ENCODE measurements at regions not wholly inside any gene's neighbourhood (a gene's known extent, or its start where the extent isn't known, plus 50 kb on each side); places are given as distances from the start of the nearest gene placed in this dataset.
"Not testable (repeated sequence)": the region's sequence is repeated elsewhere in the genome, so short reads cannot be mapped to it uniquely, and the experiment has no call there.

DNA sequence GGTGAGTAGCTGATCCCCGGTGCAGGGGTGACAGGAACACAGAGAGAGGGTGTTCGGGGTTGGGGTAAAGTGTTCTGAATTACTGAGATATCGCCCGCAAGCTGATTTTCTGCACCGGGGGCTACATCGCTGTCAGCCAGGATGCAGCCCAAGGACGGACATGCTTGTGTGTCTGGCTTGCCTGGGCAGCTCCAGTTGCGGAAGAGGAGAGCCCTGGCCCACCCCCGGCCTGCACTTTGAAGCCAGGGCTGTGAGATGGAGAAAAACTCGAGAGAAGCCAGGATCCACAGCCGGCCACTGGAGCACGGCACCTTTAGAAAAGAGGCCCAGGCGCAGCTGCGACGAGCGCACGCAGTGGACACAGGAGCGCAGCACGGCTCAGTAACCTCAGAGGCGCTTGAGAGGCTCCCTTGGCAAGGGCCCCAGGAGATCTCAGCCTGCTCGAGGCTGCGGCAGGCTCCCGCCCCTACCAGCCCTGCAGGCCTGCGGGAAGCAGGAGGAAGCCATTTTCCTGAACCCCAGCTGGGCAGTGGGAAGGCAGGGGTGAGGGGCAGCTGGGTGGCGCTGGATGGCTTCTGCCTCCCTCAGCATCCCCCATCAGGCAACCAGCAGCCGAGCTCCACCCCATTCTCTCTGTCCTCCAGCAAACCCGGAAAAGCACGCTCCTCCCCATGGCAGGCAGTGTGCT lies 59.2 kb downstream of the C9orf50 start:
- in situ Hi-C loops (cut with HindIII; ENCODE audit: low pct_unique_long_range_greater_than_20kb, low sequenced_read_pairs) = no loop called here

DNA sequence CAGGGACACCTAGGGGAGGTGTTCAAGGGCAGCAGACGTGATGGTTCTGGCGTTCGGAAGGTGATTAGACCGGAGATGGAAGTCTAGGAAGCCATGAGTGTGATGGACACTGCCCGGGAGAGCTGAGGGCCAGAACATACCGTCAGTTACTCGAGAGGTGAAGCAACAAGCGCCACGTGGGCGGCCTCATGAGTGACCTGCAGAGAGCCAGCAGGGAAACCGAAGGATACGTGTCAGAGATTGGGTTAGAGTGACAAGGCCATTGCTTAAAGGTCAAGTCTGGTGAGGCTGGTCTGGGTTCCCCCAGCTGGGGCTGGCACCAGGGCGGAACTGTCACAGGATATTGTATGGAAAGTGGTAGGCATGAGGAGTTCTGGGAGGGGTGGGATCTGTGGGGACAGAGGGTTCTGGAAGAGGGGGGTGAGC lies 60.0 kb downstream of the C9orf50 start:
- in situ Hi-C loops (cut with HindIII; ENCODE audit: low pct_unique_long_range_greater_than_20kb, low sequenced_read_pairs) = no loop called here

More for the DNA sequence above, 59.2 kb downstream of the C9orf50 start:
- DNase-seq (ENCODE audit: low read depth) = peak; percentile 56

DNA sequence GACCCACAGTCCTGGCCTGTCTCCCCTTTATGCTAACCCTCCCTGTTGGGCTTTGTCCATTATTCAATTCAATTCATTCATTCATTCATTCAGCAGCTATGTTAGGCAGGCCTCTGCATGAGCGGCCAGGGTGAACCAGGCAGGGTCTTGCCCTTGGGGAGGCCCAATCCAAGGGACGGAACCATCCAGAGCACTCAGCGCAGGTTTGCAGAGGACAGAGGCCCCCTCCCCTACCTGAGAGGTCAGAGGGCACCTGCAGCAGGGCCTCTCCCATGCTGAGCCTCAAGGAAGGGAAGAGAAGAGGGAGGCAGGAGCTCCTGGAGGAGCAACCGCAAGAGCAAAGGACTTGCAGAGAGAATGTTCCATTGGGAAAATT lies 61.4 kb downstream of the C9orf50 start:
- DNase-seq (ENCODE audit: low read depth) = no peak
- in situ Hi-C loops (cut with HindIII; ENCODE audit: low pct_unique_long_range_greater_than_20kb, low sequenced_read_pairs) = no loop called here

More for the DNA sequence above, 60.0 kb downstream of the C9orf50 start:
- DNase-seq (ENCODE audit: low read depth) = no peak

DNA sequence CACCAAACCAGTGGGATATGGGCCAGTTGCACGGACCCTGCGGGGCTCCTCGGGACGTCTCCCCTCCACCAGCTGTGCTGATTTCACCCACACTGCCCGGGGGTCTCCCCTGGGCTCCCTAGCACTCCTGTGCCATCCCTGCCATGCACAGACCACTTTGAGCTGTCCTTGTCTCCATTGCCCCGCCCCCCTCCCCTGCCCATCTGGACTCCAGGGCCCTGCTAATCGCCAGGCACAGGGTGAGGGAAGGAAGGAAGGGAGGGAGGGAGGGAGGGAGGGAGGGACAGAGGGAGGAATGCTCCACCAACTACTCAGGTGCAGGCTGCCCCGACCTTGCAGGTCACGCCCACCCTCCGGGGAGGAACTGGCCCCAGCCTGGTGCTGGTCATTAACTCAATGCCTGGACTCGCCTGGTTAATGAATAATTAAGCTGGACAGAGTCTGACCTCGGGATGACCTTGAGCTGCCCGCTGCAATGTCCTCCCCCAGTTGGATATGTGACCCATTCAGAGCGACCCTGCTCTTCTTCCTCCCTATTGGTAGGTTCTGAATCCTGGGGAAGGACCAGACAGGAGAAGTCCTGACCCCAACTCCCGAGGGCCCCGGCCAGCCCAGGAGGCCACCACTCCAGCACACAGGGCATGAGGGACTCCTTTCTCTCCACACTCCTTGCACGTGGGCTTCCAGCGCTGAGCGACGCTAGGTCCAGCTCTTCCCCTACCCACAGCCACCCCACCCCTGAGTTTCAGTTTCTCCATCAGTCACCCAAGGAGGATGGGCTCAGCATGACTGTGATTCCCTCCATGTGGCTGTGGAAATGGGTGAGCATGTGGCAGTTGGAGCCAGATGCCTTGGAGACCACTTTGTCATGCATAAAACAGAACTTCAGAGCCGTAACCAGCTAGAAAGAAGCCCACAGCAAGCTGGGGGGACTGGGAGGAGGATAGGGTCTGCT lies 62.1 kb downstream of the C9orf50 start:
- in situ Hi-C loops (cut with HindIII; ENCODE audit: low pct_unique_long_range_greater_than_20kb, low sequenced_read_pairs) = no loop called here
- DNase-seq (ENCODE audit: low read depth) = peak; percentile 86

DNA sequence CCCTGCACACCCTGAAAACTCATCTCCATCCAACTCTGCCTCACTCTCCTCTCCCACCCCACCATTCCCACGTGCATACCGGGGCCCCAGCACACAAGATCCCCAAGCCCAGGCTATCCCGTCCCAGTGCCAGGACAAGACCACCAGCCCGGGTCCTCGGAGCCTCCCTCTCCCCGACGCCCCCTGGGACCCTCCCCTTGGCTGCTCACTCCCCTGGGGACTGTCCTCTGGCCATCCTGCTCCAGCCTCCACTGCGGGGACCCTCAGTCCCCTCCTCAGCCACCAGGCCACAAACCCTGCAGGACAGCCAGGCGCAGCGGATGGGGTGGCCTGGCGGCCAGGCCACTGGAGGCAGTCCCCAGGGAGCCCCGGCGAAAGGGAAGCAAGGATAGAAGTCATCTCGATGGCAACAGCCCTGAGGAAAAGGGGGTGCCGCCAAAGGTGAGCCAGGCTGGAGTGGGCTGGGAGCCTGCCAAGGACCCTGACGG lies 62.8 kb downstream of the C9orf50 start:
- no peak for DNase-seq (ENCODE audit: low read depth)
- in situ Hi-C loops (cut with HindIII; ENCODE audit: low pct_unique_long_range_greater_than_20kb, low sequenced_read_pairs) = no loop called here

DNA sequence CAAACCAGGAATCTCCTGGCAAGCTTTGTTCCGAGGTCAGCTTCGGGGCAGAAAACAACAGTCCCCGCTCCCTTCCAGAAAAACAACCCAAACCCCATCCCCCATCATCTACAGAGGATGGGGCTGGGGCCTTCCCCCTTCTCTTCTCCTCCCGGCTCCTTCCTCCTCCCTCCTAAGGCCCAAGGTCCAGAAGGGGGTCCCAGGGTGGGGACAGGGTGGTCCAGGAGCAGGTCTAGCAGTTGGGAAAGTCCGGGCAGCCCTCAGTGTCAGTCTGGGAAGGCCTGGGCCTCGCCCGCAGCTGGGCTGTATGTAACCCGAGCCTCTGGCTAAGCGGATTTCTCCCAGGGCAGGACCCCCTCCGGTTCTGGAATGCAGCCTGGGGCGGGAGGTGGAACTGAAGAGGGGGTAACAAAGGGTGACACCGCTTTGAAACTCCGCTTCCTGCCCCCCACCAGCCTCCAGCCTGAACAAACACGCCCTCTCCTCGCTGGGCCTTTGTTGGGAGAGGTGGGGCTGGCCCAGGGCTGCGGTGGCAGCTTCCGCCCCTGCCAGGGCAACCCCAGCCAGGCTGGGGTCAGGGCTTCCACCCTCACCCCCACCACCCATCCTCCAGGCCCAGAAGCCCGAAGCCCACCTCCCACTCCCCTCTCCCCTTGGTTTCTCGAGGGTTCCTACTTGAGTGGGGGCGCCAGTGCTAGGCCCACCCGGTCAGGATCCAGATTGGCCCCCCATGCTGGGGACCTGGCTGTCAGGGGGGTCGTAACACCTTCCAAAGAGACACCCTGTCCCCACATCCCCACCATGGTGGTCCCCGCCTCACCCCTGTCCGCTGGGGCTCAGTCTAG lies 63.5 kb downstream of the C9orf50 start:
- DNase-seq (ENCODE audit: low read depth) = peak; percentile 72
- in situ Hi-C loops (cut with HindIII; ENCODE audit: low pct_unique_long_range_greater_than_20kb, low sequenced_read_pairs) = no loop called here

DNA sequence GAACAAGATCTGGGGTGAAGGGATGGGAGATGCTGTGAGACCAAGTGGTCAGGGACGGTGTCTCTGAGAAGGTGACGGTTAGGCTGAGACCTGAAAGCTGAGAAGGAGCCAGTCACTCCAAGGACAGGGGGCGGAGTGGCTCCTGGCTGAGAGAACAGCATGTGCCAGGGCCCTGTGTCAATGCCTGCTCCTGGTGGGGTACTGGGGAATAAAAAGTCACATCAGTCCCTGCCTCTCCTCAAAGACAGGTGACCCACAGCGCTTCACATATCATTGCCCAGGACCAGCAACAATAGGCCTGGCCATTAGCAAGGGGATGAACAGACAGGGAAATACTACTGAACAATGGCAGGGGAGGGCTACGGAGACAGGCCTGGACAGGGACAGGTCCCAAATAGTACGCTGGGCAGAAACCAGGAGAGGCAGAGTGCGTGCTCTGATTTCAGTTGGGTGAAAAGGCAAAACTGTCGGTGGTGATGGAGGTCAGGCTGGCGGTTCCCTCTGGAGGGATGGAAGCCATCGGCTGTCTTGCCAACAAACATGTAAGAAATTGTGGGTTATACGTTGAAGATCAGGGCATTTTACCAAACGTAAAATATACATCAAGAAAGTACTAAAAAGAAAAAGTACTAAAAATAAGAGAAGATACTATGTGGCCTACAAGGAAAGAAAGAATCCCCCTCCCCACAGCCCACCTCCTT lies 64.3 kb downstream of the C9orf50 start:
- DNase-seq (ENCODE audit: low read depth) = no peak
- in situ Hi-C loops (cut with HindIII; ENCODE audit: low pct_unique_long_range_greater_than_20kb, low sequenced_read_pairs) = no loop called here

DNA sequence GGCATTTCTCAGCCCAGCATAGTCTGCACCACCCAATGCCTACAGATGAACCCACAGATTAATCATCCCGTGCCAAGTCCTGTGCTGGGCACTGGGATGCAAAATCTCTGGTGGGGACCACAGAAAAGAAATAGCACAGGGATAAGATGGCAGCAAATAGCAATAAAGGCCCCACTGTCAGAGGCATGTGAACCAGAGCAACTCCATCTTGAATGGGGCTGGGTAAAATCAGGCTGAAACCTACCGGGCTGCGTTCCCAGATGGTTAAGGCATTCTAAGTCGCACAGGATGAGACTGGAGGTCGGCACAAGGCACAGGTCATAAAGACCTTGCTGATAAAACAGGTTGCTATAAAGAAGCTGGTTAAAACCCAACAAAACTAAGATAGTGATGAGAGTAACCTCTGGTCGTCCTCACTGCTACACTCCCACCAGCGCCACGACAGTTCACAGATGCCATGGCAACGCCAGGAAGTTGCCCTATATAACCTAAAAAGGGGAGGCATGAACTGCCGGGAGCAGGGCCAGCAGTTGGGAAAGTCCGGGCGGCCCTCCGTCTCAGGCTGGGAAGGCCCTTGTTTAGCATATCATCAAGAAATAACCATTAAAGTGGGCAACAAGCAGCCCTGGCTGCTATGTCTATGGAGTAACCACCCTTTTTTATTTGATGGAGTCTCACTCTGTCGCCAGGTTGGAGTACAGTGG lies 65.2 kb downstream of the C9orf50 start:
- in situ Hi-C loops (cut with HindIII; ENCODE audit: low pct_unique_long_range_greater_than_20kb, low sequenced_read_pairs) = no loop called here

DNA sequence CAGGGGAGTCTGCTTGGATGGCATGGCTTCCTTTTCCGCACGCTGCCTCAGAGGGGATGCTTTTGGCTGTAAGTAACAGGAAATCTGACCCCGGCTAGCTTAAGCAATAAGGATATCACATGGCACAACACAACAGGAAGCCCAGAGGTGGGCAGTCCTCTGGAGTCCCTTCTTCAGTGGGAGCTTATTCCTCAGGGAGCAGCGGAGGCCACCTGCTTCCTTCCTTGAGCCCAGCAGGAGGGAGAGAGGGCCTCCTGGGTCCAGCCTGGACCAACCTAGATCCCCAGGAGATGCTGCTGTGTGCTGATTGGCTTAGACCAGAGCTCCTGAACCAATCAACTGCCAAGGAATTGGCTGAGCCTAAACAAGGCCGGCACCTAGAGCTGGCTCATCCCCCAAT lies 66.3 kb downstream of the C9orf50 start:
- in situ Hi-C loops (cut with HindIII; ENCODE audit: low pct_unique_long_range_greater_than_20kb, low sequenced_read_pairs) = no loop called here
- DNase-seq (ENCODE audit: low read depth) = no peak

More for the DNA sequence above, 65.2 kb downstream of the C9orf50 start:
- DNase-seq (ENCODE audit: low read depth) = no peak

DNA sequence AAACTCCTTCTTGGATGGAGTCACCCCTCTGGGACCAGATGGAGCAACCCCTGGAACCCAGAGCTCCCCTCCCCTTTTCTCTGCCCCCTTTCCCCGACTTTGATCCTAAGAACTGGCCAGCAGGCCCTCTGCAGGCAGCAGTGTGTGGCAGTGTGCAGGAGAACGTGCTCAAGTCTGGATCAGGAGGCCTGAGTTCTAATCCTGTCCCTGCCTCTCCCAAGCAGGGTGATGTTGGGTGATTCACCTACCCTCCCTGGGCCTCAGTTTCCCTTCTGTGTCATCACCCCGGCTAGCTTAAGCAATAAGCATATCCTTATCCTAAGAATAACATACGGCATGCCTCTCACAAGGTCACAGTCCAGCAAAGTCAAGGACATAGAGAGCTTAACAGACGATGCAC lies 67.6 kb downstream of the C9orf50 start:
- in situ Hi-C loops (cut with HindIII; ENCODE audit: low pct_unique_long_range_greater_than_20kb, low sequenced_read_pairs) = no loop called here

DNA sequence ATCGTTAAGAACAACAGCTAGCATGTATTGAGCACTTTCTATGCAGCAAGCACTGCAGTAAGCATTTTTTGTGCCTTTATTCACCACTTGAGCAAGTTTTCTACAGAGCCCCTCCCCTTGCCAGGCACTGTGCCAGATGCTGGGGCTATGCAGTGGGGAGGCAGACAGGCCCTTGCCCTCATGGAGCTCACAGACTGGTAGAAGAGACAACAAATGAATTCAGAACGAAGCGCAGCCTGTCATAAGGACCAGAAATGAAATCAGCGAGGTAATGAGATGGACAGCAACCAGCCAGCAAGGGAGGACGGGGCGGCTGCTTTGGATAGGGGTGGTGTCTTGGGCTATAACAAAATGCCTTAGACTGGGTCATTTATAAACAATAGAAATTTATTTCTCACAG lies 68.8 kb downstream of the C9orf50 start:
- DNase-seq (ENCODE audit: low read depth) = no peak

More for the DNA sequence above, 67.6 kb downstream of the C9orf50 start:
- DNase-seq (ENCODE audit: low read depth) = no peak

DNA sequence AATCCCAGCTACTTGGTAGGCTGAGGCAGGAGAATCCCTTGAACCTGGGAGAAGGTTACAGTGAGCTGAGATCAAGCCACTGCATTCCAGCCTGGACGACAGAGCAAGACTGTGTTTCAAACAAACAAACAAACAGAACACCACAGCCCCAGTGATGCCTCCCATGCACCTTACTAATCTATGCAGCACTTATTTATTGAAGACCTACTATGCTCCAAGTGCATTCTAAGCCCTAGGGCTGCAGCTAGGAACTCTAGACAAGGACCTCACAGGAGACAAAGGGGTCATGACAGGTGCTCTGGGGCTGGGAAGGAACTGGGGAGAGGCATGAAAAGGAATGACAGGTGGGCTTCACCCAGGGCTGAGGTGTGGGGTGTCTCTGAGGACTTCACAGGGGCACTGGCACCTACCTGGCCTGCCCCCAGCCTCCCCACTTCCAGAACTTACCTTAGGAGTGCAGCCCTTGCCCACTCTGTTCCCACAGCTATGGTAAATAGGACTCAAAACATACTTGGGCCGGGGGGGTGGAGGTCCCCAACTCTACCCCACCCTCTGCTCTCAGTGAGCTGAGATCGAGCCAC lies 69.4 kb downstream of the C9orf50 start:
- DNase-seq (ENCODE audit: low read depth) = no peak
- in situ Hi-C loops (cut with HindIII; ENCODE audit: low pct_unique_long_range_greater_than_20kb, low sequenced_read_pairs) = no loop called here

More for the DNA sequence above, 68.8 kb downstream of the C9orf50 start:
- in situ Hi-C loops (cut with HindIII; ENCODE audit: low pct_unique_long_range_greater_than_20kb, low sequenced_read_pairs) = no loop called here

DNA sequence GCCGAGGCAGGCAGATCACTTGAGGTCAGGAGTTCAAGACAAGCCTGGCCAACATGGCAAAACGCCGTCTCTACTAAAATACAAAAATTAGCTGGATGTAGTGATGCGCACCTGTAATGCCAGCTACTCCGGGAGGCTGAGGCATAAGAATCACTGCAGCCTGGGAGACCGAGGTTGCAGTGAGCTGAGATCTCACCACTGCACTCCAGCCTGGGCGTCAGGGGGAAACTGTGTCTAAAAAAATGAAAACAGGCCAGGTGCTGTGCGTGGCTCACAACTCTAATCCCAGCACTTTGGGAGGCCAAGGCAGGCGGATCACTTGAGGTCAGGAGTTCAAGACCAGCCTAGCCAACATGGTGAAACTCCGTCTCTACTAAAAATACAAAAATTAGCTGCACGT lies 69.9 kb downstream of the C9orf50 start:
- in situ Hi-C loops (cut with HindIII; ENCODE audit: low pct_unique_long_range_greater_than_20kb, low sequenced_read_pairs); DNase-seq (ENCODE audit: low read depth): not testable (repeated sequence)

DNA sequence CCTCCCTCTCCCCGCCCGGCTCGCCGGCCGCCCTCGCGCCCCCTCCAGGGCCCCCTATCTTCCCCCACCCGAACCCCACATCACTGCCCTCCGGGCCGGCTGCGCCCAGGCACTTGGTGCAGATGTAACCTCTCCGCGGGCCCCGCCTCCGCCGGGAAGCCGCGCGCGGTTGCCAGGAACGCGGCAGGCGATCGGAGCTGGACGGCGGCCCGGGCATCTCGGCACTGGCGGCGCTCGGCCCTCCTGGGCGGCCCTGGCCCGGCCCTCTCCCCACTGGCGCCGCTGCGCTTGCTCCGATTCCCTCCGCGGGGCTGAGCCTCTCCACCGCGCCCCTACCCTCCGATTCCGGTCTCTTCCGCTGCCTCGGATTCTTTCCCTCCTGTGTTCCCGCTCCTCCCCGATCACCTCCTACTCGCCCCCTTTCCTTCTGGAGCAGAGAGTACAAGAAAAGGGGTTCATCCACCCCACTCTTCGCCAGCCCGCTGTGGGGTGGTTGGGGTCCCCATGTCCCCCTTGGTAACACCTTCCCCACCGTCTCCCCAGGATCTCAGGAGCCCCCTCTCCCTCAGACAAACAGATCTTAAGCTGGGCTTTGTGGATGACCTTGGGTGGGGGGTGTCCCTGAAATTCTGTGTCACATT lies 70.6 kb downstream of the C9orf50 start:
- in situ Hi-C loops (cut with HindIII; ENCODE audit: low pct_unique_long_range_greater_than_20kb, low sequenced_read_pairs) = no loop called here
- DNase-seq (ENCODE audit: low read depth) = no peak

DNA sequence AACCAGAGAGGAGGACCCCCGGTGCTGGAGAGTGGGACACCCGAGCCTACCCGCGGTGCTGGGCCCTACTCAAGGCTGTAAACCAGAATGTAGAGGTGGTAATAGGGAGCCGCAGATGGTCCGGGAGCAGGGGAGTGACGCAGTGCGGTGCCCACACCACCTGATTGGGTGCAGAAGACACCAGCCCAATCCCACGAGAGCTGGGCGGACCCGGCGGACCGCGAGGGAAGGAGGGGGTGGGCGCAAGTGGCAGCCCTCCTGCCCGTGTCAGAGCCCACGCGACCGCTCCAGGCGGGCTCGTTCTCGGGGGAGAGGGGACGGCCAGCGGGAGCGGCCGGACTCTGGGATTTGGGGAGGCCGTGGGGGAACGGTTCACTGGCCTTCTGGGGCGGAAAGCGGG lies 71.2 kb downstream of the C9orf50 start:
- DNase-seq (ENCODE audit: low read depth) = no peak
- in situ Hi-C loops (cut with HindIII; ENCODE audit: low pct_unique_long_range_greater_than_20kb, low sequenced_read_pairs) = no loop called here

DNA sequence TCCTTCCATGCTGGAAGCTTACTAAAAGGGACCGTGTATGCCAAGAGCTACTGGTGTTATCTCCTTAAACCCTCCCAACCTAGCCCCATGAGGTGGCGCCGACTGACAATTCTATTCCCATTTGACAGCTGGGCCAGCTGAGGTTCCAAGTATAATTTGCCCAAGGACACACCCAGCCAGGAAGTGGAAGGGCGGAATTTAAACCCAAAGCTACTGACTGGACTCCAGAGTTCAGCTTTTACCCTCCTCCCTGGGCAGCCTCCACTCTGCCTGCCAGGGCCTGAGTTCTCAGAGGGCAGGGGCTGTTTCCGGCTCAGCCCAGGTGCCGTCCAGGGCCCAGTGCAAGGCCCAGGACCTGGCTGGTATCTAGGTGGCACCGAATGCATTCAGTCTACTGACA lies 71.8 kb downstream of the C9orf50 start:
- in situ Hi-C loops (cut with HindIII; ENCODE audit: low pct_unique_long_range_greater_than_20kb, low sequenced_read_pairs) = no loop called here
- no peak for DNase-seq (ENCODE audit: low read depth)

All from Caki2 (cell line).